HG02885 (cell line): ENCODE measurements at regions not wholly inside any gene's neighbourhood (a gene's known extent, or its start where the extent isn't known, plus 50 kb on each side); places are given as distances from the start of the nearest gene placed in this dataset.

Source experiments
- ATAC-seq: cut with Tn5 transposase; IDR thresholded peaks from one replicate; pipeline ENCODE4 v1.9.1; 2021; ENCODE audit warnings: mild to moderate bottlenecking; ENCODE audit not compliant: unreplicated experiment, poor library complexity

DNA sequence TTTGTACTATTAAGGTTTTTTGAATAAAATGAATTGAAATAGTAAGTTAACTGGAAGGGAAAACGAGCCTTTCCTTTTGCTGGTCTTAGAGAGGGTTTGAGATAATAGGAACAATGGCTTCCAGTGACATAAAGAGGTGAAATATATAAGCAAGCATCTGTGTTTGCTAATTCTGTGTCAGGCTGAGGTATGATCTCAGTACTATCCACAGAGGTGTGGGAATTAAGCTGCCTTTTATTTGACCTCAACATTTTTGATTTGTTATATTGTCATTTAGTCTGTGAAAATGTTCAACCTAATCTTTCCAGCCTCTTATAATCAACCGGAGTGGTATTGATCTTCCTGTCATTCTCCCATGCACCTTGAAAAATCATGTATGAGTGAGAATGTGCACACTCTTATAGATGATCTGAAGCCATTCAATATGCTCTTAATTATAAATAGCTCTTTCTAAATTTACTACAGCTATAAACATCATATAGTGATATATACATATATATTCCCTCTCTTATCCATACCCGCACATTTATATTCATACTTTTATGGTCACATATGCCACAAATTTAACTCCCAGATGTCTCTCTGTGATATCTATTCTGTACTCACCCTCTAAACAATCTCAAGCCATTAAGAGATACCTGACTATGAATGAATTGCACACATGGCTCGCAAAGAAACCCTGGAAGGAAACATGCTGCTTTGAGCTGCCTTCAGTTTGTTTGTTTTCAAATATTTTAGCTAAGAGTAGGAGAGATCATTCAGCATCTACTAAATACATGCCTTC, 754.7 kb upstream of the NRSN1 start:
- no peak for ATAC-seq

DNA sequence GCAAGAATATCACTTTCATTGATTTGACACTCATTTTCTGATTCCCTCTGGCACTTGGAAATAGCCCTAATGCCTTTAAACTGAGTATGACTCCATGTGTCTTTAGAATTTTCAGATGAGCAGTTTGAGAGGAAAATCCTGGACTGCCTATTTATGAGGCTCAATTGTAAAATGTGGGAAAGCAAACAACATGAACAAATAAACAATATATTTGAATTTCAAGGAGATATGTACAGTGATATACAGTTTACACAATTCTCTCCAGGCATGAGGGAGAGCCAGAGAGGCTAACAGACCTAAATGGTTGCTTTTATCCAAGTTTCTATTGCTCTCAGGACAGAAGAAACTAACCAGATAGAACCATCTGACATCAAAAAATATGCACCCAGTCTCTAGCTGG, 748.2 kb upstream of the NRSN1 start:
- ATAC-seq, result no peak

DNA sequence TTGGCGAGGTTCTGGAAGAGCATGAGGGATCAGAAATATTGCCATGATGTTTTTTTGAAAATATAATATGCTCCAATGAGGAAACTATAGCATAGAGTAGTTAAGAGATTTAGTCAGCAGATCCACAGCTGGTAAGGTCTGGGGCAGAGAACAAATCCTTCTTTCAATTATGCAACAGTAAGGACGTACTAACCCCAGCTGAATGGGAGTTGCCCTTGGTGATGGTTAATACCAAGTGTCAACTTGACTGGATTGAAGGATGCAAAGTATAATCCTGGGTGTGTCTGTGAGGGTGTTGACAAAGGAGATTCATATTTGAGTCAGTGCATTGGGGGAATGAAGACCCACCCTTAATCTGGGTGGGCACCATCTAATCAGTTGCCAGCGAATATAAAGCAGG, 745.5 kb upstream of the NRSN1 start:
- ATAC-seq, result no peak

DNA sequence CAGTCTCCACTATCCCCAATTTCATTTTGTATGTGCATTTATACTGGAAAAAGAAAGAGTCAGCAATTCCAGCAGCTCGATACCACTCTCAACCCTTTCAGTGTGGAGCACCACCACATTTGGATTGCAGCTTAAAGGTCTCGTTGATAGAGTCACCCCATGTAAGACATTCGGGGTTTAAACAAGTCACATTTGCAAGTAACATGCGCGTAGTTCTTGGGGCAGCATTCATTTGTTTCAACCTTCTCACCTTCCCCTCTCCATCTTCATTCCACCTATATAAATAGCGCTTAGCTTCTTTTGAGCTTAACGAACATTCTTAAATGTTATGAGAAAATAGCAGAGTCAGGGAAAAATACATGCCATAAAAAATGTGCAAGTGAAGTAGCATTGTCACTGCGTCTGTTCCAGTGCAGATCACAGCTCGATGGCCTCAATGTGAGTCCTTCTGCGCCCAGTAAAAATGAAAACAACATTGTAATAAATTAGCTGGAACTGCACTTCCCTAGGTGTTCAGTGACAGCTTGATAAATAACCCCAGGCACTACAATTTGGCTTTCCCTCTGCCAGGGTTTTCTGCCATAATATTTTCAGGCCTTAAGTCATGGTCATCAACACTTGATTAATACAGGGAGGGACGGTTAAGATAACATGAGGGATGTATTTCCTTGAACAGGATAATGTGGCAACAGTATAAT, 737.8 kb upstream of the NRSN1 start:
- ATAC-seq, result no peak

DNA sequence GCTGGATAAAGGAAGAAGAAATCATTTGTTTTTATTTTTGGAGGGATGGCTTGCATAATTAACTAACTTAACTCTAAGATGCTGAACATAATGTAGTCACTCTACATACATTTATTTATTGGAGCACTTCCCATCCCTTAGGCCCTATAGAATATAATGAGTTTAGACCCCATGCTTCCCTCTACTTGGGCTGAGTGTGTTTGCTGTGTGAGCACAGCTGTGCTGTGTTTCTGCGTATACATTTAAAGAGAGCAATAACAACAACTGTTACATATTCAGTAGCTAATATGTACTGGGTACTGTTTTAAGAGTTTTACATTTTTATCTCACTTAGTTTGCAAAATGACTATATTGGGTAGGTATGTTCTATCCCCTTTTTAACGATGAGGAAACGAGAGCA, 736.6 kb upstream of the NRSN1 start:
- ATAC-seq, result no peak

DNA sequence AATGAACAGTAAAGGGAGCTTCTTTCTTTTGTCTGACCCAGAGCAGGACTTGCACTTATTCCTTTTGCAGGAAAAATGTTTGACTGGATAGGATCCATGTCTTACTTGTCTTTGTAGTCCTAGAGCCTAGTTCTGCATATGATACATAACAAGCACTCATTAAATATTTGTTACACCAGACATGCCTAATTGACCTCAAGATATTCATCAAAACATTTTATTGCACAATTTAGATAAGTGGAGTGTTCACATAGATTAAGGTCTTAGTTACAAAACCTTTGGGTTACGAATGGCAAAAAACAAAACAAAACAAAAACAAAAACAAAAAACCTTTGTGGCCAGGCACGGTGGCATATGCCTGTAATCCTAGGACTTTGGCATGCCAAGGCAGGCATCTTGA, 735.8 kb upstream of the NRSN1 start:
- no peak for ATAC-seq

DNA sequence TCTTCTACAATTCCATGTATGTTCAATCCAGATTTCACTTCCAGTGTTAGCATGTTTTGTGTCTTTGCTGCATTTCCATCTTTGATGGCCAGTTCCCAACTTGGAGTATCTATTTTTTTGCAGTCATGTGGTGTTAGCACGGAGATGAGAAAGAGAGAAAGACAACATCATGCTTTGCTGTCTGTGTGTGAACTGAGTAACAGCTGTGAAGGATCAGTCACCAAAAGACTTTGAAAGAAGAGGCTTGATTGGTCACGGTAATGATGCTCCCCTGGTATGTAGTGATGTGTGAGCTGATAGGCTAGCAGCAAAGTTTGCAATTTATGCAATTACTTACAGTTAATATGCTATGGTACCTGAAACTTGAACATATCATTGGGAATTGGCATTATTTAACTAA, 731.3 kb upstream of the NRSN1 start:
- ATAC-seq, result no peak

DNA sequence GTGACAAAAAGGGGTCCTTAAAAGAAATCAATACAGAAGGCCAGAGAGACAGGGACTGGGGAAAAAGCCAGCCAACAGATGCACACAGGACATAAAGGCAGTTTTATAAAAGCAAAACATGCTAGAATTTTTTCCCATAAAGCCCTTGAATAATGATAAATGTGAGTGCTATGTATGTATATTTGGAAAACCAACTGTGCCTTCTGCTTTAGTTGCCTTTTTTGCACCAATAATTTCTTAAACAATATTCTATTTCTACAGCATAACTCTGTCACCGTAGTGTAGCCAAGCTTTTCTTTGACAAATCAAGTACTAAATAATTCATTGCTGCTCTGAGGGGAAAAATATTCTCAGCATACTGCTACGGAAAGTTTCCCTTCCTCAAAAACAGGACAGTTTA, 730.6 kb upstream of the NRSN1 start:
- ATAC-seq, result no peak

DNA sequence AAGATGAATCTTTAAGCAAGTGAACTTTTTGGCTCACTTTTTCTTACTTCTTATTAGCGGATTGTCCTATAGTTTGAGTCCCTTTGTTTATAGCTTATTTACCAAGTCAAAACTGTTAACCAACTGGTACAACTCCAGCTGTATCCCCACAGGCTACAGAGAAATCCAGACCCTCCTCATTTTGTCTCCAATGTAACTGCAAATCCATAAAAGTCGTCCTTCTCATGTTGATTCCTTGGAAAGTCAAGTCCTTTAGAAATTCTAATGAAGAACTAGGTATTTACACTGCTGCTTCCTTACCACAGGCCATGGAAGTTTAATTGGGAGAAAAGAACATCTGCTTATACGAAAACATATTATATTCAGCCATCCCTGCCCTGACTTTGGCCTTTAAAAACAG, 729.1 kb upstream of the NRSN1 start:
- no peak for ATAC-seq

DNA sequence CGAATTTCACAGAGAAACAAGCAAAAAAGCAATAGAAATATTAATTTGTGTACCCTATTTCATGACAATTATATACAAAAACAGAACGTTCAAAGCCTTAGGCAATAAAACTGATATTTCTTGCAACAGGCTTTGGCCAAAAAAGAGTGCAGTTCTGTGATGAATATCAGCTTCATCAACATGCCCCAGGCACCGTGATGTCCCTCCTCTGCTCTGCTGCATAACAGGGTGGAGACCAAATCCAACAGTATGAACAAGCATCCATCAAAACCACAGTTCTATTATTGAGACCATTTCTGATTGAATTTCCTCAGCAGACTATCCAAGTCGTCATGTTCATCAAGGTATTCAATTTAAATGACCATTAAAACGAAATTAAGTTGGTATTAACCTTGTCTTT, 722.6 kb upstream of the NRSN1 start:
- ATAC-seq, result no peak

DNA sequence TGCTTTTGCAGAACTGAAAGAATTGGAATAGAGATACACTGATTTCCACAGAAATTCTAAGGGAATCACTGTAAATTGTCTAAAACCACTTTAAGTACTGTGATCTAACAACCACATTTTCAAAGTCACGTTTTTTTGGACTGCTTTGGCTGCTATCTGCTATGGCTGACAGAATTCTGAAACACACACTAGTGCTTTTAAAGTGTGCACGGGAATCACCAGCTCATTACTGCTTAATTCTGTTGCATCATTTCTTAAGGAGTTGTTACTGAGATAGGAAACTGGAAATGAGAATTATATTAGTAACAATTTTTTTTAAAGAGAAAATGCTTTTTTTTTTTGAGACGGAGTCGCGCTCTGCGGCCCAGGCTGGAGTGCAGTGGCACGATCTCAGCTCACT, 716.5 kb upstream of the NRSN1 start:
- ATAC-seq, result no peak

DNA sequence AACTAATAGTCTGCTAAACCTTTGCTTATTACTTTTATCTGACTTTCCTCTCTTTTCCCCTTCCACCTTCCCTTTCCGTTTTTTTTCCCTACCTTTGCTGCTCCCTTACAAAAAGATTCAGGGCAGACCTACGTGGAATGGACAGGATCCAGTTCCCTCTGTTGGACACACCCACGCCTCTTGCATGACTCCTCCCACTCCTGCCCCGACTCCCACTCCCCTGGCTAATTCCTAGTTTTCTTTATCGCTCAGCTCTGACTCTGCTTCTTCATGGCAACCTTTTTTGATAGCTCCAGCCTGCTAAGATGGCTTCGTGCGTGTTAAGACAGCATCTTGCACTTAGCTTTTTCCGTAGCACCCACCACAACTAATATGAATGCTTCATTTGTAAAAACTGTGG, 715.6 kb upstream of the NRSN1 start:
- no peak for ATAC-seq

DNA sequence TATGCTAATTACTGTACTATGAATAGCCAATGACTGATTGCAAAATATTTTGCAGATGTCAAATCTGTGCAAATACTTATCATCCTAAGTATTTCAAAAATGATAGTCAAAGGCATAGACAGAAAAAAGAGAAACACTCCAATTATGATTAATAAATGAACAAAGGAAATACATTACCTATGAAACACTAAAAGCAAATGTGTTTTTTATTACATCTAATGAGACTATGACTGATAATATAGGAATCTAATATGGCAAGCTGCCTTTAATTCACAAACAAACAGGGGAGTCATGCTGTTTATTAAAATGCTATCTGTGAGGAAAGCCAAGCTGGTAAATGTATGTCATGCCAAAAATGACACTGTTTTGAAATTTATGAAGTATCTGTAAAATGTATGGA, 713.2 kb upstream of the NRSN1 start:
- no peak for ATAC-seq

DNA sequence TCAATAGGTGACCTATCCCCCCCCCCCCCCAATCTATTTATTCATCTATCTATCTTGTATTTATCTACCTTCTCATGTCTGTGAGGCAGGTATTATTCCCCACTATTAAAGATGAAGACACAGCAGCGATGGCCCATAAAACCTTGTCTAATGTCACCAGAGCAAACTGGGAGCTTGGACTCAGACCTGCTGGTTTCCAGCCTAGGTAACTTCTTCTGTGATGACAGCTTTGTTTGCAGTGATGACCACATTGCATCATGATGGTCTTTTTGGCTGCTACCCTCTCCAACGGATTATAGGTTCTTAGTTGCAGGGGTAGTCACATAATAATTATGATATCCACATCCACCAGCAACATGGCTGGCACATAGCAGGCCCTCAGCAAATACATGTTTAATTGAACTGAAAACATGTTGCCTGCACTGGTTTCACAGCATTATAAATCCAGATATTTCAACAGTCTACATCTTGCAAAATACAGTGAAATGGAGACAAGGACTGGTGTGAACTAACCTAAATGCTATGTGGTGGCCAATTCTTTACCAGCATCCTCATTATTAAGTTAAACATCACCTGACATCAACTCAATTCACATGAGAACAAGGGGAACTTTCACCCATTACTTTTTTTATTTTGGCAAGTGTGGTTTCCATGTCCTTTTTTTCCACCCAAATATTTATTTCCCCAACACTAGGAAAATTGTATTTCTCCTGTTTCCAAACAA, 712.5 kb upstream of the NRSN1 start:
- no peak for ATAC-seq

DNA sequence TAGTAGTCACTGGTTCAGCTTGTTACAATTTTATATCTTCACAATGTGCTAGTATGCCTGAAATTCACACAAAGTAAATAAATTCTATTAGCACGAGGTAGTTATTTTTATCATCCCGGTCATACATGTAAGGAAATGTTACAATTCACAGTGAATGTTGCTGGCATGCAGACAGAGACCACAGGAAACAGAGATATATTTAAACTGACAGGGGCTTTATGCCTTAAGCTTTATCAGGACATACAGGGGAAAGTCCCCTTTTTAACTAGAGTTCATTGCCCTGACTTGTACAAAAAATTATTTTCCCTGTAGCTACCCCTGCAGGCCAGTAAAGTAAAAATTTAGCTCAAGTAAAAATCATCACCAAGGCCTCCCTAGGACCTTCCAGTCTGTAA, 712.0 kb upstream of the NRSN1 start:
- ATAC-seq, result peak; percentile 64

DNA sequence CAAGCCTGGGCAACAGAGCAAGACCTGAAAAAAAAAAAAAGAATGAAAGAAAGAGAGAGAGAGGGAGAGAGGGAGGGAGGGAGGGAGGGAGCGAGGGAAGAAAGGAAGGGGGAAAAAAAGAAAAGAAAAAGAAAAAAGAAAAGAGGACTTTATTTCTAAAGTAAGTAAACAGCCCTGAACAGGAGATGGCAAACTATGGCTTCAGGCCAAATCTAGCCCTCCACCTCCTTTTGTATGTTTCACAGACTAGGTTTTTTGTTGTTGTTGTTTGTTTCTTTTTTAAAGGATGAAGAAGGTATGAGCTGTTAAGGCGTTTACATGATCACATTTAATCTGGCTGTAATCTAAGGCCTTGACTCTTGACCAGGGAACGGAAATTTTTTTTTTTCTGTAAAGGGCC, 711.1 kb upstream of the NRSN1 start:
- no peak for ATAC-seq

DNA sequence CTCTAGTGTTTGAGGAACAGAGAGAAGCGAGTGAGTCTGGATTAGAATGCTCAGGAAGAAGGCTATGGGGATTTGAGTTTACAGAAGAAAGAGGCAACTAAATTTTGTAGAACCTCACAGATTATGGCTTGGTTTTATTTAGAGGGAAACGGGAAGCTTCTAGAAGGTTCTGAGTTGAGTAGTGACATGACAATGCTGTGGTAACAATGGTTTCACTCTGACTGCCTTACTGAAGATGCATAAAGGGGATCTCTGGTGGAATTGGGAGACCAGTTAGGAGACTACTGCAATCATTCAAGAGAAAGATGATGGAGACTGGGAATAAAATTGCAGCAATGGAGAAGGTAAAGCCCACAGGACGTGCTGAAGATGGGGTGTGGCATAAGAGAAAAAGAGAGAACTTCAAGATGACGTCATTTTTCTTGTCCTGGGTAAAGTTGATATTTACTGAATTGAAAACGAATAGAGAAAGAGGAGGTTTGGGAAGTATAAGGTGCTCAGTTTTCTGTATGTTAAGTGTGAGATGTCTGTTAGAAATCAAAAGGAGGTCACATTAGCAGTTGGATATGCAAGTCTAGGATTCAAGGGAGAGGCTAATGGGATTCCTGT, 710.1 kb upstream of the NRSN1 start:
- ATAC-seq, result no peak

DNA sequence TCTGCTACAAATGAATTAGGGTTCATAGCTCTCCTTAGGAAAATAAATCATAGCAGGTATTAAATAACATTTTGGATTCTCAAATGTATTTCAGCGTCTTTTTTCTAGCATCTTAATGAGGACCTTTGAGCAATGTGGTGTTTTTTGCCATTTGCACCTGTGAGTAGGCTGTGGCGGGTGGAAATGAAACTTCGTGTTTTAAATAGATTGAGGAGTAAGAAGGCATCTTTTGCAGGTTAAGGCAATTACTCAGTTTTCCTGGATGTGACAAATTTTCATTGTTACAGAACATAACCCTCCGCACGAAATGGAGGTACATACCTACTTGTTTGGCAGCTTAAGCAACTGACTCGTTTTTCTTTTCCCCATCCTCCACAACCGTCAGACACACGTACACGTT, 708.9 kb upstream of the NRSN1 start:
- ATAC-seq, result no peak

DNA sequence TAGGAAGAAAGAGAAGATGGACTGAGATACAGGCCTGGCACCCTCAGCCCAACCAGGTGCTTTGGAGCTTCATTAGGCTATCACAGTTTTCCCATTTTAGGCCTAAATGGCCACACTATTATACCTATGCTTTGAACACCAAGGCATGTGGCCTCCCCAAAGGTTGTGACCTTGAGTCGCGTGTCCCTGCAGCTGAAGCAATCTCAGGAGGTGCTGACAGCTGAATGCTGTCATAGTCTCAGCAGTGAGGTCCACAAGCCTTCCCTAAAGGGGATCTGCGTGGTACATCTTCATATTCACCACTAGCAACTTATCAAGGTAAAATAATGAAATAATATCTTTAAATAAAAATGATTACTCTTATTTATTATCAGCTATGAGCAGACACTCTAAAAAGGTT, 707.9 kb upstream of the NRSN1 start:
- ATAC-seq, result no peak

DNA sequence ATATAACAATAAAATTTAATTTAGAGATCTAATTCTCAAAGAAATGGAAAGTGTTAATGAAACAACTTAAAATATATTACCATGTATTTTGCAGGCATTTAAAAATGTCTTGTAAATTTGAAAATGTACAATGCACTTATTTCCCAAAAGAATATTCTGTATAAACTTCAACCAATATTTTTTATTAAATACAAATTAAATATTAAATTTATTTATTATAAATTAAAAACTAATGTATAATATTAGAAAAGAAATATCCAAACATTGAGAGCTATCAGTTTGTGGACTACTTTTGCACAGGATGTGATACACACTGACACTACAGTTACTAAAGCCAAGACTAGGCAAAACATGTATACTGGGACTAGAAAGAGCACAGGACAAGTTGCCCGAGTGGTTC, 707.0 kb upstream of the NRSN1 start:
- no peak for ATAC-seq

DNA sequence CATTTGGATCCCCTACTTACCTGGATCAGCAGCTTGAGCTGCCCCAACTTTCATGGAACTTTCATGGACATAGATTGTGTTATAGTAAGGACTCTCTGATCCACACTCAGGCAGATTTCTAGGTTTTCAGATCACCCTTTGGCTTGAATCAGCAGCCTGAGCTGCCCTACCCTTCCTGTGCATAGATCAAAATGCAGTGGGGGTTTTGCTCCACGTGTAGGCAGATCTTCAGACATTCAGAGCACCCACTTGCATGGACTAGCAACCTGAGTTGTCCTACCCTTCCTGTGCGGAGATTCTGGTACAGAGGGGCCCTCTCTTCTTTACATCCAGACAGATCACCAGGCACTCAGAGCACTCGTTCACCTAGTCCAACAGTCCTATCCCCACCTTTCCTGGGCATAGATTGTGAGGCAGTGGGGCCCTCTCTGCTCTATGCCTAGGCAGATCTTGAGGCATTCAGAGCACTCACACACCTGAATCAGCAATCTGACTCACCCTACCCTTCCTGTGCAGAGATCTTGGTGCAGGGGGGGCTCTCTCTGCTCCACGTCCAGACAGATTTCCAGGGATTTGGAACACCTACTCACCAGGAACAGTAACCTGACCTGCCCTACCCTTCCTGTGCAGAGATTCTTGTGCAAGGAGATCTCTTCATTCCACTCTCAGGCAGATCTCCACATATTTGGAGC, 705.2 kb upstream of the NRSN1 start:
- no peak for ATAC-seq
